NCI-H2107 treated with DMSO at 0.1 percent for 48 hours (cell line): ENCODE measurements at regions not wholly inside any gene's neighbourhood (a gene's known extent, or its start where the extent isn't known, plus 50 kb on each side); places are given as distances from the start of the nearest gene placed in this dataset.
"Not testable (repeated sequence)": the region's sequence is repeated elsewhere in the genome, so short reads cannot be mapped to it uniquely, and the experiment has no call there.

Experiments
- DNase-seq: peaks from one replicate; lab custom pipeline; 2025; ENCODE audit not compliant: unreplicated experiment; lab: John Stamatoyannopoulos, UW

DNA sequence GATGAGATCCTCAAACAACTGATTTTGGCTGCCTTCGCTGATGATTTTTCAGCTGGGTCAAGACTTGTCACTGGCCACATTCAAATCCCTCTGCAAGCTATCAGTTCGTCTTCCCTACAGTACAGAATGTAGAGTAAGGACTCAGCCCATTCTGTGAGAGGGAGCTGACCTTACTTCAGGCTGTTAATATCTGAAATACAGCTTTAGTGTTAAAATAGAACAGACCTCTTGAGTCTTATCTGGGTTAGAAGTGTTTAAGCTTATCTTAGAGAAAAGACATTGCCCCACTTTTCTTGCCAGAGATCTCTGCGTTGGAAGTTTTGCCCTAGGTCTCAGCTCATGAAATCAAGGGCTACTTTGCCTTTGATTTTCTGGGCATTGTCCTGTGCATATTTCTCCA, 383.4 kb upstream of the LARGE1 start:
- no peak for DNase-seq

DNA sequence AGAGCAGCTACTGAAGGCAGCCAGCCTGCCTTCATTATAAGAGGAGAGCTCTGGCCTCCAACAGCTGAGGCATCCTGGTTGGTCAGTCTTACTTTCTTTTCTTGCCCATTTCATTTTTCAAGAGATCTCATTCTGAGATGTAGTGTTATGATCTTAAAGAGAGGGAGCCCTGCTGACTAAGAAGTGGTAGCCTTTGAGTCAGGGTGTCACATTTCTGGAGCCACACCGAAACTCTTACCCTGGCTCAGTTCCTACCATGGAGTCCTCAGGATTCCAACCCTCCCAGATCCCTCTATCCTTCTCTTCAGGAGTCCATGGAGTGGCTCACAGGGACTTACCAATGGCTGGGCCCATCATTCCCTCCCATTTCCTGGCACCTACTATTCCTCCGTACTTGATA, 386.1 kb upstream of the LARGE1 start:
- no peak for DNase-seq

DNA sequence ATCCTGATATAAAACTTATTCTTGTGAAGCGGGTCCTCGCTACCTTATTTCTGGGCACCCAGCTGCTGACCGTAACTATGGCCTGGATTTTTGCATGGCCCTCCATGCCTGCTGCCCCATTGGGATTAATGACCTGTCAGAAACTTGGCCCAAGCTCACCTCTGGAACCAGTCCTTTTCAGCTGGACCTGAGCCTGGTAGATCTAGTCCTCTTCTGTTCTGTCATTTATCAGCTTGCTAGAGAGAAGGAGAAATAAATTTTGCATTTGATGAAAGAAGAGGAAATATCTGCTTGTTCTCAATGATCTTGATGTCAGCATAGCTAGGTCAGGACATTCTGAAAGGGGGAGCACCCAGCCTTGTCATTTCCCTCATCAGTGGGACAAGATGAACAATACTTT, 387.8 kb upstream of the LARGE1 start:
- no peak for DNase-seq

DNA sequence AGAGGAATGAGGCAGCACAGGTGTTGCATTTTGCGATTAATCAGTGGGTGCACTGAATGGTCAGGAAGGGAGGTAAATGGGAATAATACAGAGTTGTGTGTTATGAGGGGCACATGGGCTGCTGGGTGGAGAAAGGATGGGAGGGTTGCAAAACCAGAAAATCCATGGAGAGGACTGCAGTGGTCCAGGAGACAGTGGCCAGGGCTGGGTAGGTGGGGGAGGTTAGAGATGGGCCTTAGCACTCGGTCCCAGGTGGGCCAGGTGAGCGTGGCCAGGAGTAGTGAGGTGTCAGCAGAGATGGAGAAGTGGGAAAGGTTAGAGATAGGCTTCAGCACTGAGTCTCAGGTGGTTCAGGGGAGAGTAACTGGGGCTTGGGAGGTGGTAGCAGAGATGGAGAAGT, 399.1 kb upstream of the LARGE1 start:
- DNase-seq, result no peak

DNA sequence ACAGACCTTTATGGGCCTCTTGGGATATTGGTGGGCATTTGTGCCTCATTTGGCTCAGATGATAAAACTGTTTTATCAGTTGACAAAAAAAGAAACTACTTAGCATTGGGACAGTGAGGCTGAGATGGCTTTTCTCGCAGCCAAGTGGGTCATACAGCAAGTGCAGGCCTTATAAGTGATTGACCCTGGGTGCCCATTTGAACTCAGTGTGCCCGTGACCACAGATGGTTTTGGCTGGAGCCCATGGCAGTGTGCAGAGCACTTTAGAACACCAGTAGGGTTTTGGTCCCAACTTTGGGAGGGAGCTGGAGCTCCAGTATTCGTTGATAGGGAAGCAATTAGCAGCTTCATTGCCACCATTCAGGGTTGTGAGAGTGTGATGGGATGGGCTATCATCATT, 404.5 kb upstream of the LARGE1 start:
- DNase-seq, result no peak

DNA sequence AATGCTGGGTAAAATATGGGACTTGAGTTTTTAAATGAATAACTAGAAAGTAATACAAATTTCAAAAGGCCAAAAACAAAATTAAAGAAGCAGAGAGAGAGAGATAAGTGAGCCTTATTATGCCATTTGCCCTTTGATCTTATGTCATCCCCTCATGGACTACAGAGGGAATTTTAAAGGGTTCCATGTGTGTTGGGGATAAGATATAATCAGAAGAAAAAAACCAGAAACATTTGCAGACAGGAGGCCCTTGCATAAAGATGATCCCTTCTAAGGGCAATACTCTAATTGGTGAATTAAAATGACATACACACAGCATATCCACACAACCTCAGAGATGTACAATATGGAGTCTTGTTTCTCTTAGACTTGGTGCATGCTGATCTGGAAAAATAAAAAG, 406.6 kb upstream of the LARGE1 start:
- no peak for DNase-seq

DNA sequence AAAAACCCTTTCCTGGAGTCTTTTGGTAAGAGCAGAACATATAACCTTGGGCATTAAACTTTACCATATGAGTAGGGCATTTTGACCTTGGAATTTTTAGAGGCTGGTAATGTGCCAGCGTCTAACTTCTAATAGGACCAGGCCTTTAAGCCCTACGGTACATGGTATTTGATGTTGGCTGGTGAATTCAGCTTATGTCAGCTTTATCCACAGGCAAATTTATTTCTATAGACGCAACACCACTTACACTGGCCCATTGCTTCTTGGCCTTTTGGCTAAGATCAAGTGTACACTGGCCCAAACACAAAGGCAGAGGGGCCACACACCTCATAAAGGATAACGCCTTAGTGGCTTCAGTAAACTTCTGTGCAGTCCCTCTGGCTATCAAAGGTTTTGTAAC, 410.2 kb upstream of the LARGE1 start:
- DNase-seq, result no peak

DNA sequence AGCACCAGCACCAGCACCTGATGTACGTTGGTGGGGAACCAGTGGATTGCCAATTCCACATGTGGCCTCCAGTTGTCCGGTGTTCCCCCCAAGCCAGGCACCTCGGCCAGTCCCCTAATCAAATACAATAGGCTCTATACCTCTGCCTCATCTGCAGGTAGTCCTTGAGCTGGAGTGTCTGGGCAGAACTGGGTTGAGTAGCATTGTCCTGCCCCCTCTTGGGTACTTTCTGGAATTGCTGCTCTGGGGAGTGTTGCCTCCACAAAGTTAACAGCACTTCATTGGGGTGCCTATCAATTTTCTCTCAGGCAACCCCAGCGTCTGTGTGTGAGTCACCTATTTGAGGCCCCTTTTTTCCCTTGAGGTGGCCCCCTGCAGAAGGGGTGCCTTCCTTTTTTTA, 413.0 kb upstream of the LARGE1 start:
- no peak for DNase-seq

DNA sequence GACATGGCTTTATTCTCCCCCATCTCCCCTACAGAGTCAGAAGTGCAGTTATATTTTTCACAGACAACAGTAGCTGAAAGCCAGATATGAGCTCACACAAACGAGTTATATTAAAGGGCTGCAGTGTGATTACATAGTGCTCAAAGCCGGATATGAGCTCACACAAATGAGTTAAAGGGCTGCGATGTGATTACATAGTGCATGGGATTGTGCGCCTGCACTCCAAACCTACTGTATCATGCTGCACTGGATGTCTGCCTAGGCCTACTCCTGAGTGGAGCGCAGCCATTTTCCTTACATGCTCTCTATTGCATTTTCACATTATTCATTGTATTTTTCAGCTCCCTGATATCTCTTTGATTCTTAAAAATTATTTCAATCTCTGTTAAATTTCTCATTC, 414.6 kb upstream of the LARGE1 start:
- DNase-seq, result no peak

DNA sequence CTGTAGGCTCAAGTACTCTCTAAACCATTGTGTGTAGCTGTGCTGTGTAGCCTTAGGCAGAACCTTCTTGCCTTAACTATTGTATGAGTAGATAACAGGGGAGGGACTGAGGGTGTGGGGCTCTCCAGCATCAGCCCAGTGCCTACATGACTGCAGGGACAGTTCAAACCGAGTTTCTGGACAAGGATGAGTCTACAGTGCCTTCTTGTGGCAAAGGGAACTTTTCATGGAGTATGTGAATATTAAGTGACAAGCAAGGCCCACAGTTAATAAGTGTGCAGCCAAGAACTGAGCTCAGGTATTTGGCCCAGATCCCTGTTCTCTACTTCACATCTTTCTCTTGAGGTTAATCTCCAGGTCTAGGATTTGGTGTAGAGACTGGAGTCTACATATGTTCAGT, 424.4 kb upstream of the LARGE1 start:
- DNase-seq, result no peak

DNA sequence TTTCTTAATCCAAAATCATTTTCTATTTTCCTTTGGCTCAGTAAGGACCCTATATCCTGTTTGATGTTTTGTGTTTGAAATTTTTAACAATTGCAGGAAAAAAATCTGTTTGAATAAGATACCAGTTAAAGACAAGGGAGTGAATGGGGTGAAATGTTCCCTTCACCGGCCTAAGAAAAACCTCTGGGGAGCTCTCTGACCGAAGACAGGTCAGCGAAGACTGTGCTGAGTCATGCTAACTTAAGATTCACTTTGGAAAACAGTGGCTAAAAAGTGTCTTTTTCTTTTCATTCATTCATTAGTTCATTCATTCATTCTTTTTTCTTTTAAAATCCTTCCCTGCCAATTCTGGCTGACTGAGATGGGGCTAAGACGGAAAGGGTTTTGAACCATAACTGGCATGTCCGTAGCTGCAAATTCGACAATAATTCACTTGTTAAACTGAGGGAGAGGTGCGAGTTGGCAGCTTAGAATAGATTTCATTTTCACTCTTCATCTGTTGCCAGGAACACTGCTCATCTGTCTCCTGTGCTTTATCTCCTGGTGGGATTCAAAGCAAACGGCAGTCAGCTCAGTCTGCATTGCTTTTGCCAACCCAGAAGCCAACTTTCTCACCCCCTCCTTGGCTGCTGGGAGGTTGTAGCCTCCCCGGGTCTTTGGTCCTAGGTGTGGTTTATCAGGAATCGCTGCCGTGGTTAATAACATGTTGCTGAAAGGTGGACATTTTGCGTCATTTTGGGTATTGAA, 434.0 kb upstream of the LARGE1 start:
- DNase-seq, result no peak

DNA sequence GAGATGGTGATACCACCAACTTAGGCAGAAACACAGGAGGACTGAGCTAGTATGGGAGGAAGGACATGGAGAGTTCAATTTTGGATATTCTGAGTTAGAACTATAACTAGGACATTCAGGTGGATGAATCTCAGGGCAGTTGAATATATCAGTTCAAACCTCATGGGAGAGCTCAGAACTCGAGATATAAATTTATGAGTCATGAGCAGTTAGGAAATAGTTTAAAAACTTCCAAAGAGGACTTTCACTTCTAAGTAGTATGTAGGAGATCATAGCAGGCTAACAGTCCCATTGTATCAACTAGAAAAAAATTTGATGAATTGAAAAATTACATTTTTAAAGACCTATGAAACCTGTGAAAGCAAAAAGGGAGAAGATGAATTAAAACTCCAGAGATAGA, 436.2 kb upstream of the LARGE1 start:
- DNase-seq, result no peak

DNA sequence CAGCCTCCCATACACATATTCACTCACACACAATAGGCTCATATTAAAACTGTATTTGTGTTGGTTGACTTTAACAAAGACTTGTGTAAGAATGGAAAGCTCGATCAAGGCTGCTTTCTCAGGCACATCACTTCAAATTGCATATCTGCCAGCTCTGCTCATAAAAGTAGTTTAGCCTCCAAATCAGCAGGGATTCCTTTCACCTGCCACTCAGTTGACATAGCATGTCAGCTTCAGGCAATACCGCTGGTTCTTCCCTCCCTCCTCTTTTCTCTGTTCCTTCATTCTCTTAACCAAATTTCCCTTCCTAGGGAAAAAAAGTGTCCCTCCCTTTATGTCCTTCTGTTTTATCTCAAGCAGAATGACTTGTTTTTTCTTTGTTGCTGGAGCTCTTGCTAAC, 450.4 kb upstream of the LARGE1 start:
- no peak for DNase-seq

DNA sequence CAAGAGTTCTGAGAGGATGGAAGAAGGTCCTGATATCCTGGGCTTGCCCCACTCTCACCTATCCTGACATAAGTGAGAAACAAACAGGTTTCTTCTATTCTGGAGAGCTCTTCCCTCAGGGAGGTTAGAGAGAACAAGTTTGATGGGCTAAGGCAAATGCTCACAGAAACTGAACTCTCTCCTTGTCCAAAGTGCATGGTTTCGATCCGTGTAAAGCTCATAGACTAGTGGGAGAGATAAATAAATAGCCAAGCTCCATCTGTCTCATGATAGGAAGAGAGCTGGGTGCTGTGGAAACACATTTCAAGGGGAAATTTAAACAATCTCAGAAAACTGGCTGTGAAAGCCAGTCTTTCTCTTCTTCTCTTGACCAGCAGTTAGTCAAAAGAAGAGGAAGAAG, 459.5 kb upstream of the LARGE1 start:
- no peak for DNase-seq

DNA sequence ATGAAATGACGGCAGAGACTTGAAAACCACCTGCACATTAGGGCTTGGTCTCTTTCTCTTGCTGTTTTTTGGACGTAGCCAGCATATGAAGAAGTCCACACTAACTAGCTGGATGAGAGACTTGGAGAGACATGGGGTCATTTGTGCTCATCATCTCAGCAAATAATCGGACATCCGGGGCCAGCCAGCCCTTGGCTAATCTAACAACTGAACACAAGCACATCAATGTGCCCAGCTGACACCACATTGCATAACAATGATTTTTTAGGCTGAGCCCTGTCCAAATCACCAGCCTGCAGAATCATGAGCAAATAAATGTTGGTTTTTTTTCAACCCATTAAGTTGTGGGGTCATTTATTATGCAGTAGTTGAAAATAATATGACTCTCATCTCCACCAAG, 460.3 kb upstream of the LARGE1 start:
- DNase-seq, result no peak

DNA sequence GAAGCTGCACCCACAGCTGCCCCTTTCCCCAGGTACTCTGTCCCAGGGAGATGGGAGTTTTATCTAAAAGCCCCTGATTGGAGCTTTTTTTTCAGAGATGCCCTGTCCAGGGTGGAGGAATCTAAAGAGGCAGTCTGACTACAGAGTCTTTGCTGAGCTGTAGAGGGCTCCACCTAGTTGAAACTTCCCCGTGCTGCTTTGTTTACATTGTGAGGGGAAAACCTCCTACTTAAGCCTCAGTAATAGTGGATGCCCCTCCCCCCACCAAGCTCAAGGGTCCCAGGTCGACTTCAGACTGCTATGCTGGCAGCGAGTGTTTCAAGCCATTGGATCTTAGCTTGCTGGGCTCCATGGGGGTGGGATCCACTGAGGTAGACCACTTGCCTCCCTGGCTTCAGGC, 470.1 kb upstream of the LARGE1 start:
- no peak for DNase-seq

DNA sequence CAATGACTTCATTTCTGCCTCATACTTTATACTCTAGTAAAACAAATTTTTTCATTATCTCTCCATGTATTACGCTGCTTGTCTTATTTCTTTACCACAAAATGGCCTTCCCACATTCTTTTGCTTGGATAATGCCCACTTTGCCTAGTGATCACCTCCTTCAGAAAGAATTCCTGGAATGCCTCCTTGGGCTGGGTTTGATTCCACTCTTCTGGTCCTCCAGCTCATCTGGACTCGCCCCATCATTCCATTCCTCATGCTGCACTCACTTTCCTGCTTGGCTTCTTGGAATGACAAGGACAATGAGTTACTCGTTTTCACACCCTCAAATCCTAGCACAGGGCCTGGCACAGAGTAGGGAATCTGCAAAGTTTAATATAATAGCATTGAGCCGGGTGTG, 475.1 kb upstream of the LARGE1 start:
- no peak for DNase-seq

DNA sequence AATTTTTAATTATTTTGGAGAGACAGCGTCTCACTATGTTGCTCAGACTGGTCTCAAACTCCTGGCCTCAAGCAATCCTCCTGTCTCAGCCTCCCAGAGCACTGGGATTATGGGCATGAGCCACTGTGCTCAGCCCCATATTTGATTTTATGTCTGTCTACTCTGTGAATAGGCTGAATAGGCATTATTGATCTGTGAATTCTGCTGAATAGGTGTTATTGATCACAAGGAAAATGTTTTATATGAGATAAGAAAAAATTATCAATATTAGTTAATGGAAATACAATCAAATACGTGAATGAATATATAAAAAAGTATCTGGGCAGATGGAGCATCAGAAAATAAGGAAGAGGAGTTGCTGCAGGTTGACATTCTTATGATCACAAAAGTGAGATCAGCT, 483.4 kb upstream of the LARGE1 start:
- no peak for DNase-seq

DNA sequence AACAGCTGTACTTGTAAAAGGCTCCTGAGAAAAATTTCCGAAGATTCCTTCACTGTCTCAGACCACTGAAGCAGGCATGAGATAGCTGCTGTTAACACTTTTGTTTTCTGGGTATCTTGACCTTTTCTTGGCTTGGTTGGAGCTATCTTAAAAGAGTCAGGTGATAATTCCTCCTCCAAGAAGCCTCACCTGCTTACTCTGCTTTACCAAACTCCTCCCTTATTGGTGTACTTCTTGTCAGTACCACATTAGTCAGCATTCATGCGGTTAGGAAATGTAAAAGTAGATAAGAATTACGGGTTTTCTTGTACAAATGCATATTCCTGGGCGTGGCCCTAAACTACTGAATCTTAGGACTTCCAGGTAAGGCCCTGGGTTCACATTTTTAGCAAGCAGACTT, 489.8 kb upstream of the LARGE1 start:
- DNase-seq, result no peak

DNA sequence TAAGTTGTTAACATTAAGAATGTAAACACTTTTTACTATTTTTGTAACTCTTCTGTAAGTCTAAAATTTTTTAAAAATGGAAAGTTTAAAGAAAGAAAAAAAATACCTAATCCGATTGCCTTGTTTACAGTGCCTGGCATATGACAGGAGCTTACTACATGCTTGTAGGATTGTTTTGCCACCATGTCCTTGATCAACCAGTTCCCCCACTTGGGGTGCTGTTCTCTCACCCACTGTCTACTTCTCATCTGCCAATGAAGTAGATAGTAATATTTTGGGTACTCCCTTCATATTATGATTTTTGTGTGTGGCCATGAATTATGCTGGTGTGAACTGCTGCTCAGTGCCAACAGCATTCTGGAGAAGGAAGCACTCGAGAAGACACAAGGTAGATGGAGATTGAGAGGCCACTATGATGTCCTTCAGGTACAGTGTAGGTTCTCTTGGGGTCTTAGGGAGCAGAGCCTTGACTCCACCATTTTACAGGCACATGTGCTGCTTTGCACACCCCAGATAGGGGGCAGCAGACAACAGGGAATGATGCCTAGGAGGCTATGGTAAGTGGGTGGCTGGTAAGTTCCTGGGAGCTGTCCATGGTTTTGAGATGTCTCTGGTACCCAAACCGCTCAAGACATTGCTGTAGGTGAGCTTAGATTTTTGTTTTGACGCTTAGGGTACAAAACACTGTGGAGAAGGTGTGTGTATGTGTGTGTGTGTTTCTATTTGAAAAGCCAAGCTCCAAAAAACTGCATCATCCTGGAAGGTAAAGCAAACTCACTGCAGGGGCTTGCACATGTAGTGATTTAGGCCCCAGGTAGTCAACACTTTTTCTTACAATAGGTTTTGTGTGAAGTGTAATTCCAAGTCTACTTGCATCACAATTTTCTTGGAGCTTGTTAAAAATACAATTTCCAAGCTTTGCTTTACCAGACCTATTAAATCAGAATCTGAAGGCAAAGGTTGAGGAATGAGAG, 494.5 kb upstream of the LARGE1 start:
- DNase-seq, result peak; percentile 2

DNA sequence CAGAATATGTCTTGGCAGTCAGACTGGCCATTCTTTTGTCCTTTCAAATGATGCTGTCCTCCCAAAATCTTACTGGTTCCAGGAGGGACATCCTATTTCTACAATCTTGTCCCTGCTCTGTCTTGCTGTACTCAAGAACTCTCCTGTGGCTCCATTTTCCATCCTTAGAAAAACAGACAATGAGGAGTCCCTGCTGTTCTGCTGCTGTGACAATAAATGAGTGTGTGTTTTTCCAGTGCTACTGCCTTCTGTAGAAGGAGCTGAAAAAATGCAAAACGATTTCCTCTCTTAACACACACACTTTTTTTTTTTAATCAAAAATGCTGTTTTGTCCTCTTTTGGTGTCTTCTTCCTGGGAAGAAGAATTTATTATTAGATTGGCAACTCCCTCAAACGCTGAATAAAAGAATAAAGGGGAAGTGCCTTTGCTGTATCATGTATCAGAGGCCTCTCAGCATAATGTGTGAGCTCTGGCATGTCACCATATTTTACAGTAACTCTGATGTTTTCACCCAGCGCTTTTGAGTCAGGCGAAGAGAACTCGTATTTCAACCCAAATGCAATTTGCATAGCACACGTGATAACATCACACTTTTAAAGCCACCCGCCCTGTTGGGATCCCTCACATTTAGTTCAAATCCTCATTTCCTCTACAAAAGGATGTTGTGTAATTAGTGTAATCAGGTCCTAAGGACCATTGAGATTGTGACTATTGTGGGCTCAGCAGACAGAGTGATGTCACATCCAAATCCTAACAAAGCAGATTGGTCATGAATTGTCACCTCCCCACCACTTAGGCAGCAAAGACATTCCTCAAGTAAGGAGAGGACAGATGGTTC, 496.0 kb upstream of the LARGE1 start:
- no peak for DNase-seq

DNA sequence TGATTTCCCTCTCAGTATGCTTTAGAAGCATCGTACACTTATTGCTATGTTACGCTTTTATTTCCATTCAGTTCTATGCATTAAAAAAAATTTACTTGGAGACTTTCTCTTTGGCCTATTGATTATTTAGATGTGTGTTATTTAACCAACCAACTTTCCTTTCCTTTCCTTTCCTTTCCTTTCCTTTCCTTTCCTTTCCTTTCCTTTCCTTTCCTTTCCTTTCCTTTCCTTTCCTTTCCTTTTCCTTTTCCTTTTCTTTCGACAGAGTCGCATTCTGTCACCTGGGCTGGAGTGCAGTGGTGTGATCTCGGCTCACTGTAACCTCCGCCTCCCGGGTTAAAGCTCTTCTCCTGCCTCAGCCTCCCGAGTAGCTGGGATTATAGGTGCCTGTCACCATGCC, 502.7 kb upstream of the LARGE1 start:
- DNase-seq, result not testable (repeated sequence)
